K562 (cell line): ENCODE measurements at regions not wholly inside any gene's neighbourhood (a gene's known extent, or its start where the extent isn't known, plus 50 kb on each side); places are given as distances from the start of the nearest gene placed in this dataset.

Experiments
- CREB1 ChIP-seq, 2 experiments: sonication (generic) in 1 of 2; formaldehyde crosslinking in 1 of 2; IDR thresholded peaks; 2 replicates each; pipeline versions ENCODE4 v1.6.1 to v1.8.0; 2012 to 2022; ENCODE audit warnings: inconsistent platforms in 1 of 2, mild to moderate bottlenecking in 1 of 2, missing genetic modification reagents in 1 of 2, moderate library complexity in 1 of 2
- CTCF ChIP-seq, 3 experiments: IDR thresholded peaks in 2 of 3; conservative IDR thresholded peaks in 1 of 3; 2 replicates each; pipeline ENCODE4 v1.5.1; 2011 to 2012; ENCODE audit warnings: low read length in 3 of 3, mild to moderate bottlenecking in 3 of 3, control low read depth in 2 of 3, improper control_type of control experiment in 1 of 3, inconsistent platforms in 1 of 3, low read depth in 1 of 3, mixed read lengths in 1 of 3, moderate library complexity in 1 of 3; ENCODE audit not compliant: insufficient read depth in 2 of 3
- HNRNPUL1 ChIP-seq: fragments of 200-400 bp; formaldehyde crosslinking; IDR thresholded peaks from 2 replicates; pipeline ENCODE4 v1.6.1; 2017; ENCODE audit warnings: low read length
- NR1H2 ChIP-seq: sonication (generic); formaldehyde crosslinking; IDR thresholded peaks from 2 replicates; pipeline ENCODE4 v1.4.0; 2020; ENCODE audit warnings: mild to moderate bottlenecking, missing genetic modification reagents
- ZZZ3 ChIP-seq: fragments of 450-650 bp; IDR thresholded peaks from 2 replicates; pipeline ENCODE4 v1.6.1; 2016; ENCODE audit warnings: antibody characterized with exemption, mild to moderate bottlenecking, moderate library complexity

GRCh38 chr10:117938104-117938503 lies 108.6 kb downstream of the RAB11FIP2 start:
- TF ChIP-seq NR1H2 (no peak), HNRNPUL1 (no peak), CTCF (IDR thresholded peaks at IDR 0.05 in 2 of 3, conservative IDR thresholded peaks at IDR 0.05 in 1 of 3; ENCODE audit: insufficient read depth in 2 of 3, low read depth in 1 of 3, low read length in 3 of 3) (no peak), CREB1 (IDR thresholded peaks at IDR 0.05) (no peak), CREB1 (CRISPR knock-in tag; IDR thresholded peaks at IDR 0.05) (no peak), ZZZ3 (no peak)
